Stomach (tissue), 4 donors: ENCODE measurements at regions not wholly inside any gene's neighbourhood (a gene's known extent, or its start where the extent isn't known, plus 50 kb on each side); places are given as distances from the start of the nearest gene placed in this dataset.

ENCODE experiments used
- POLR2AphosphoS5 ChIP-seq, 3 donors: sonication (generic); formaldehyde crosslinking; IDR thresholded peaks; one replicate each; pipeline ENCODE4 v1.6.1; 2016; ENCODE audit warnings: antibody characterized with exemption in 3 of 3
- TF ChIP-seq, protein P1 (sequence below), 7 experiments: fragments of 450-650 bp in 4 of 7; fragments of 200-600 bp in 3 of 7; sonication (generic) in 3 of 7; IDR thresholded peaks; one replicate each; pipeline ENCODE4 v1.5.1; 2016 to 2019; ENCODE audit warnings: antibody characterized with exemption in 7 of 7, control low read depth in 2 of 7, mild to moderate bottlenecking in 1 of 7

DNA sequence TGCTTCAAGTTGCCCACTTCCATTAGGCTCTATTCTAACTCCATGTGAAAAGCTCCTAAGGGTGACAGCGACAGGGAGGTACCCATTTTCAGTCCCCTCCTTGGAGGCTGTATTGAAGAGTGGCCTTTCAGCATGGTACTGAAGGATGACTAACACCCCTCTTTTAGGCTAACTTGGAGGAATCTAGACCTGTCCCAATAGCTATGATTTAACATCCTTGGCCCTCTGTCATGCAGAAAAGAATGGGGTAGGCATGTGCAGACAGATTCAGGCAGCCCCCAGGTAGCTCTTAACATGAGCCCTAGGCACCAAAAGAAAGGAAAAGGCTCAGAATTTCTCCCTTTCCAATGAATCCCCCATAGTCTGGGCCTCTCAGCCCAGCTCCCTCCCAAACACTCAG lies 89.3 kb upstream of the AMOTL1 start:
- TF ChIP-seq POLR2AphosphoS5 (IDR thresholded peaks at IDR 0.05): no peak
- TF ChIP-seq, protein P1, sequence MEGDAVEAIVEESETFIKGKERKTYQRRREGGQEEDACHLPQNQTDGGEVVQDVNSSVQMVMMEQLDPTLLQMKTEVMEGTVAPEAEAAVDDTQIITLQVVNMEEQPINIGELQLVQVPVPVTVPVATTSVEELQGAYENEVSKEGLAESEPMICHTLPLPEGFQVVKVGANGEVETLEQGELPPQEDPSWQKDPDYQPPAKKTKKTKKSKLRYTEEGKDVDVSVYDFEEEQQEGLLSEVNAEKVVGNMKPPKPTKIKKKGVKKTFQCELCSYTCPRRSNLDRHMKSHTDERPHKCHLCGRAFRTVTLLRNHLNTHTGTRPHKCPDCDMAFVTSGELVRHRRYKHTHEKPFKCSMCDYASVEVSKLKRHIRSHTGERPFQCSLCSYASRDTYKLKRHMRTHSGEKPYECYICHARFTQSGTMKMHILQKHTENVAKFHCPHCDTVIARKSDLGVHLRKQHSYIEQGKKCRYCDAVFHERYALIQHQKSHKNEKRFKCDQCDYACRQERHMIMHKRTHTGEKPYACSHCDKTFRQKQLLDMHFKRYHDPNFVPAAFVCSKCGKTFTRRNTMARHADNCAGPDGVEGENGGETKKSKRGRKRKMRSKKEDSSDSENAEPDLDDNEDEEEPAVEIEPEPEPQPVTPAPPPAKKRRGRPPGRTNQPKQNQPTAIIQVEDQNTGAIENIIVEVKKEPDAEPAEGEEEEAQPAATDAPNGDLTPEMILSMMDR (IDR thresholded peaks at IDR 0.05): no peak
